Eye (tissue), 1 donor: ENCODE measurements at regions not wholly inside any gene's neighbourhood (a gene's known extent, or its start where the extent isn't known, plus 50 kb on each side); places are given as distances from the start of the nearest gene placed in this dataset.
"Not testable (repeated sequence)": the region's sequence is repeated elsewhere in the genome, so short reads cannot be mapped to it uniquely, and the experiment has no call there.

Source experiments
- DNase-seq: peaks from one replicate; pipeline ENCODE4 v3.0.0-alpha.2; 2015

DNA sequence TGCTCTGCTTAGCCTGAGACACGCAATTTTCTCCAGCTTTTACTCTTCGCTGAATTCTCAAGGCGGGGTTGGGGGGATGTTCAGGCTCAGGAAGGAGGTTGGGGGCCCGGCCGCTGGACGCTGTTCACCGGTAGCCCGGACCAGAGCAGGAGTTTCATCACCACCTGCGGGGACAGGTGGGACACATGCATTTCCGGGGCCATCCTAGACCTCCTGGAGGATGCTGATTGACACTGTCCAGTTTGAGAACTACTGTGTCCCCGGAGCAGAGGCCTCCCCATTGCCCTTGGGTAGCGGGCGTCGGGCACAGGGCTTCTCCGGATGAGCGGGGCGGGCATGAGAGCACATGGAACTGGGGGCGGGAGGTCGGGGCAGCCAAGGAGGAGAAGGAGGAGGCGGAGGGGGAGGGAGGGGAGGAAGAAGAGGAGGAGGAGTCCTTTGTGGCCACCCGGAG is 144.0 kb upstream of the GRK3 start:
- peak; percentile 29 for DNase-seq

DNA sequence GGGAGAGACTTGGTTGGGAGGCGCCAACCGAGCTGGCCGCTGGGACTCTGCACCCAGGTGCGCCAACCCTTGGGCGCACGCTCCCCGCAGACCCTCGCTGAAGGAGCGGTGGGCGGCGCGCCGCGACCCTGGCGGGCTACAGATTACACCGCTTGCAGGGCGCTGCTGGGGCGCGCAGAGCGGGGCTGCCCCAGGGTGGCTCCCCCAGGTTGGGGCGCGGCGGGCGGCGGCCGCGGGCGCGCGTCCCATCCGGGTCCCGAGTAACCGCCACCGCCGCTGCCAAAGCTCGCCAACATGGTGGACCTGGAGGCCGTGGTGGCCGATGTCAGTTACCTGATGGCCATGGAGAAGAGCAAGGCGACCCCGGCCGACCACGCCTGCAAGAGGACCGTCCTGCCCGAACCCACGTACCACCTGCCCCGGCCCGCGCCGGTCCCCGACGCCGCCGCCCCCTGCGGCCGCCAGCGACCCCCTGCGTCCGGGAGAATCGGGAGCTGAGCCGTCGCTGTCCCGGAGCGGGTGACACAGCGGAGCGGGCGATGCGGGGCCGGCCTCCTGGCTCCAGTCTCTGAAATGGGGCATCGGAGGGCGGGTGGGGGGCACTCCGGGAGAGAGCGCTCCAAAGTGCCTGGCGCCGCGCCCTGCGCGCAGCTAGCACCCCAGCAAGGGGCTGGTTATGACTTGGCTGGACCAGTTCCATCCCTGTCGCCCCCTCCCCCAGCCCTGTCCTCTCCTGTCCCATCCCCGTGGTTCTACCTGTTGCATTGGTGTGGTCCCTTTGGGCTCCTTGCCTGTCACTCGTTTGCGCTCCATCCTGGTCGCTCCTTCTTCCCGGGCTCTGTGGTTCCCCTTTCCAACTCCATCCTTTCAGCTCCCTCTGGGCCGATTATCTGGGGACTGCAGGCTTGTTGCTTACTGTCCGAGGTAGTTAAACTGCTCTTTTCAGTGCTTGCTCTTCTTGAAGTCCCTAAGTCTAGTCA is 143.3 kb upstream of the GRK3 start:
- peak; percentile 51 for DNase-seq

DNA sequence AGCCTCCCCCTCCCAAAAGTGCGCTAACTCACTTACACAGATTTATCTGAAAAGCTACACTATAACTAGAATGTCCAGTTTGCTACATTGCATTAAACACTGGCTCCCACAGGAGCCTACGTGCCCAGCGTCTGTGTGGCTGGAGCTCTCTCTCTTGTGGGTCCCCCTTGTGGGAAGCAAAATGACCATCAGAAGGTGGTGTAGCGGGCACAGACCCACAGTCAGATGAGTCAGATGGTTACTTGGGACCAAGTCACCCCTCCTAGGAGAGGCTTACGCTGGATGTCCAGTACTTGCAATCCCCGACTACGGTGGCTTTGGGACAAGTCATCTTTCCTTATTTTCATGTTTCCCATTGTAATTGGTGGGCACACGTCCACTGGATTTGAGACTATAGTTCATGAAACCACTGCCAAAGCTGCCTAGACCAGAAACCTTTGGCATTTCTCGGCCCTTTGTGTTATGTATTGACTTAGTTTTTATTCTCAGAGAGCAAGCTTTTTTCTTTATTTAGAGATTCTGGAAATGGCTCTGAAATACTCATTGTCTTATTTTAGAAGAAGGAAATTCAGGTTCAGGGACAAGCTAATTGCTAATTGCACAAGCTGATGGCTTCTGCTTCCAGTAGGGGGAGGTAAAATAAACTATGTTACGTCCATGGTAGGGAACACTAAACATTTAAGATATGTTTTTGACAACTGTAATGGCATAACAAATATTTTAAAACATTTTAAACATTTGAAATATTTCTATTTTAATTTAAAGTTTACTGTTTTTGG is 137.8 kb upstream of the GRK3 start:
- DNase-seq: not testable (repeated sequence)

DNA sequence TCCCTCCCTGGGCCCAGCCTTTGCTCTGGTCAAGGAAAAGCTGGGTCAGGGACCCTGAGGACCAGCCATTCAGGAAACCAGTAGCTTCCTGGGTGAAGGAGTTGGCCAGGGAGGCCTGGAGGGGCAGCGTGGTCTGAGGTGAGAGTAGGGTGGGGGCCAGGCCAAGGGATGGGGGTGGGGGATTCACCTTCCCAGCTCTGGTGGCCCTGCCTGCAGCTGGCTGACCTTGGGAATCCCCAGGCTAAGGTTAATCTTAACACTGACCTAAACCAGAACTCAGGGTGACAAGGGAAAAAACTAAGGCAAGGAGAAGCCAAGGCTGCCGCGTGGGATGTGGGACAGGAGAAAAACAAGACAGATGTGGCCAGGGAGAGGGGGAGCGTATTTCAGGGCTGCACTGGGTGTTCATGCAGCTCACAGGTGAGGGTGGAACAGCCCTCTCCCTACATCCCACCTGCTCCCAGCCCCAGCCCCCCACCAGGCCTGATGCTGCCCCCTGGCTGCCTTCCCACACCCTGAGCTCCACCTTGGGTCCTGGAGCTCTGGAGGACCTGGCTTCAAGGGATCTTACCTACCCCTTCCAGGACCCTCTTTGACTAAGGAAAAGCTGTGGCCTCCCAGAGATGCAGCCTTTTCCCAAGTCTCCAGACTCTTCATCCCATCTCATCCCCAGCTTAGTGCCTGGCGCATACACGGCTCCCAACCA is 132.7 kb upstream of the GRK3 start:
- not testable (repeated sequence) for DNase-seq

DNA sequence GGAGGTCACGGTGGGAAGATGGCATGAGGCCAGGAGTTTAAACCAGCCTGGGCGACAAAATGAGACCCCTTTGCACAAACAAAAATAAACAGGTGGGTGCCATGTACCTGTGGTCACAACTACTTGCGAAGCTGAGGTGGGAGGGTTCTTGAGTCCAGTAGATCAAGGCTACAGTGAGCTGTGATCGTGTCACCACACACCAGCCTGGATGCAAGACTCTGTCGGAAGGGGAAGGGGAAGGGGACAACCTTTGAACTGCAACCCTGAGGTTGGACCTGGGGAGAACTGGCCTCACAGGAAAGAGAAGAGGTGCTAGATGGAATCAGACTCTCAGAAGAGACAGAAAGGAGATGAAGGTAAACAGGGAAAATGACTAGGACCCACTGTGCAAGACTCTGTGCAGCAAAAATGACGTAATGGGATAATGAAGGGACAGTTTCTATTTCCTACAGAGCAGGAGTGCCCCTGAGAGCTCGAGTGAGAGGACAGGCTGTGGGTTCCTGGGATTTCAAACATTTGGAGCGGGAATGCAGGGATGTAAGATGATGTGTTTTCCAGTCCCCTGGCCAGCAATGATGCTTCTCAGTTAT is 131.0 kb upstream of the GRK3 start:
- DNase-seq: not testable (repeated sequence)

DNA sequence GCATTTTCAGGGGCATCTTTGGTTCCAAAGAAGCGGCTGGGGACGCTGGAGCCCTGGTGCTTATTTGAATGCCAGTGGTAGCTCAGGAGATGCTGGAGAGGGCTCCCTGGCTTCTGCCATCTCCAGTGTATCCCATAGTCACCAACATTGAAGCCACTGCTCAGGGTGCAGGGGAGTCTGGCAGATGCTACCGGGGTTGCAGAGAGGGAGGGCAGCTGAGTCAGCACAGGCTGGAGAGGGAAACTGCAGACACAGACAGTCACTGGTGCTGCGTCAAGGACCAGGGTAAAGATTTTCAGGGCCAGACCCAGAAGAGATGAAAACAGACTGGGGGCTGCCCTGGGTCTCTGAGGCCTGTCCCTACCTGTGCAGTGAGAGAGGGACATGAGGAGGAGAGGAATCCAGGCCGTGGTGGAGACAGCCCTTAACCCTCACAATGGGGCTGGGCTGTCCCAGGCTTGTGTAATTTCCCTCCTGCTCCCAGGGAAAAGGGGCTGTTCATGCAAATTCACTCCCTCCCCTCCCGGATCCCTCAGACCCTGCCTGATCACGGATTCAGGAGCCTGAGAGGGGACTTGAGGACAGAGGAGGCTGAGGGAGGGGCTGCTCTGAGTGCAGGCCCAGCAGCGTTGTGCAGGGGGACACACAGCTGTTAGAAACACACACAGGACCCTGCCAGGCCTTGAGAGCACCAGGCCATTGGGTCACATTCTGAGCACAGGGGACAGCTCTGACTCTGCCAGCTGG is 126.9 kb upstream of the GRK3 start:
- DNase-seq: peak; percentile 16

DNA sequence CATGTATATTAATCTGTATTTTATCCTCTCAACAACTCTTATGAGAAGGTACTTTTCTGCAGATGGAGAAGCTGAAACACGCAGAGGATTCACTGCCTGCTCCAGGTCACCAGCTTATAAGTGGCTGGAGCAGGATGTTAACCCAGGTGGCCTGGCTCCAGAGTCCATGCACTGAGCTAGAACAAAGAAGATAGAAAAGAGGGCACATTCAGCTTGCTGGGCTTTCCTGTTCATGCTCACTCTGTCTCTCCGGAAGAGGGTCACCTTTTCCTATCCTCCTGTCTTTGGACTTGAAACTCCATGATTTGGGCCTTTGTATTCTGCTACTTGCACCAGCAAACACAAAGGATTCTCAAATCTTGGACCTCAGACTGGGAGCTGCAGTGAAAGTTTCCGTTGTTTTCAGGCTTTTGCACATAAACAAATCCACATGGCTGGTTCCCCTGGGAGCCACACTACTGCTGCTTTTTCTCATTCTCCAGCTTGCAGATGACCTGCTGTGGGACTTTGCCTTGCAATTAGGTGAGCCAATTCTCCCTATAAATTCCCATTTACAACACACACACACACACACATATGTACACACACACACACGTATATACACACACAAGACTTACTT is 117.3 kb upstream of the GRK3 start:
- peak; percentile 32 for DNase-seq

DNA sequence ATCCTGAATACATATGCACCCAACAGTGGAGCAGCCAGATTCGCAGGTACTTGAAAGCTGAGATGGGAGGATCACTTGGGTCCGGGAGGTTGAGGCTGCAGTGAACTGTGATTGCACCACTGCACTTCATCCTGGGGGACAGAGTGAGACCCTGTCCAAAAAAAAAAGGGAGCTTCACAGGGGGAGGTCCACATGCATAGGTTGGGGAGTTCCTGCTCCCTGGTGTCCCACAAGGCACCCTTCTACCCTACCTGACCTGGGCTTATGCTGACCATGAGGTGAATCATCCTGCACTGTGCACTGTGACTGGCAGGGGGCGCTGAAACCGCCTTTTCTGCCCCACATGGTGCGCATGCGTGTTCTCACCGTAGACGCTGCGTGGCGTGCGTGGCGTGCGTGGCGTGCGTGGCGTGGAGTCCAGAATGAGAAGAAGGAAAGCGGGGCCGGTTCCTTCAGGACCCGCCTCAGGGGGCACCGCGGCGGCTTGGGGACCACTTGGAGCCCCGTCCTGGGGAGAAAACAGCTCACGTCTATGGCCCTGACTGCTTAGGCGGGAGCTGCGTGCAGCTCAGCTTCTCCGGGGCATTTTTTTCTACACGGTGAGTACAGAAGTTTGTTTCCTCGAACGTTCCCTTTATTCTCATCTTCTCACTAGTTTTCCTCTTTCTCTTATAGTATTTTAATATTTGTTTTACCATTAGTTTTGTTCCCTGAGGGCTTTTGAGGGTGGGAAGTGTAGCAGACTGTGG is 116.6 kb upstream of the GRK3 start:
- DNase-seq: peak; percentile 96

DNA sequence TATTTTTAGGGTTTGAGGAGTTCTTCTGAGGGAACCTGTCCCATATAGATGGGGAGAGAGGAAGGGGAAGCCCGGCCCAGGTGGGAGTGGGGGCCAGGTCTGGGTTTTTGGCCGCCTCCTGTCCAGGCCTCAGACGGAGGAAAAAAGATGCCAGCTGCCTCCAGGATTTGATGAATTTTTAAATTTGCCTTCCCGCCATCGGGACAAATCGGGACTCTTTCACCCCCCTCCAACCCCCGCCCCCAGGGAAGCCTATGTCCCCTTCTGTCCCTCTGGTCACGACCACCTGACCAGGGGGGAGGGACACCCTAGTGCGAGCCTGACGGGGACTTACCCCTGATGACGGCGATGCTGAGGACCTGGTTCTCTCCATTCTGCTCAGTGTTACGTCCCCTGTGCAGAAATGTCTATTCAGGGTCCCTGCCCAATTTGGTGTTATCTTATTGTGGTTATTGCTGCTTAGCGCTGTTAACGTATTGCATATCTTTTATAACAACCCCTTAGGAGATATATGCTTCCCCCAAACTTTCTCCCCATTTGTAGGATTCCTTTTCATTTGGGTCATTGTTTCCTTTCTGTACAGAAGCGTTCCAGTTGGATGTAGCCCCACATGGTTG is 115.9 kb upstream of the GRK3 start:
- peak; percentile 23 for DNase-seq

DNA sequence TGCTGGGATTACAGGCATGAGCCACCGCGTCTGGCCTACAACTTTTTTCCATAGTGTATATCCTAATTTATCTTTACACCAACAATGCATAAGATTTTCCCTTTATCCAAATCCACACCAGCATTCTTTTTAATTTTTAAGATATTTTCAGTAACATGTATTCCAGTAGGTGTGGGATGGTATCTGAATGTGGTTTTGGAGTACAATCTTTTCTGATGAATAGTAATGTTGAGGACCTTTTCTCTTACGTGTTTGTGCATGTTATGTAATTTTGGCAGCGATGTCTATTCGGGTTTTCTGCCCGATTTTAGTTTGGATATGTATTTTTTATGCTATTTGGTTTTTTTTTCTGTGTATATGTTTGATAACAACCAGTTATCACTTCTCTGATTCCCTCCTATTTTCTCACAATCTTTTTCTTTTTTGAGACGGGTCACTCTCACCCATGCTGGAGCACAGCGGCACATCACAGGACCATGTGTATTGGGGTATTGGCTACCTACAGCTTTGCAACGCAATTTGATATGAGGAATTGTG is 114.6 kb upstream of the GRK3 start:
- DNase-seq: no peak

DNA sequence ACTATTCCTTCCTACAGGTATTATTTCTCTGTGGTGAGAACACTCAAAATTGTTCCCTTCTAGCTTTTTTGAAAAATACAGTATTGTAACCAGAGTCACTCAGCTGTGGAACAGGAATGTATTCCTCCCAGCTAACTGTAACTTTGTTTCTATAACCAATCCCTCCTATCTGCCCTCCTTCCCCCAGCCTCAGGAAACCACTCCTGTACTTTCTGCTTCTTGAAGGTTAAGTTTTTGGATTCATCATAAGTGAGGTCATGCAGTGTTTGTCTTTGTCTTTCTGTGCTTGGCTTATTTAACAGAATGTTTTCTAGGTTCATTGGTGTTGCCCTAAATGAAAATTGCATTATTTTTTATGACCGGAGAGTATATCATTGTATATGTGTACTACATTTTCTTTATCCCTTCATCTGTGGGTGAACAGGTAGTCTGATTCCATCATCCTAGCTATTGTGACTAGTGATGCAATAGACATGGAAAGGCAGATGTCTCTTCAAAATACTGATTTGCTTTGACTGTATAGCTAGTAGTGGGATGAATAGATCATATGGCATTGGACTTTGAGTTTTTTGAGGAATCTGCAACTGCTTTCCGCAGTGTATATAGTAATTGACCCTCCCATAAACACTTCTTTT is 112.9 kb upstream of the GRK3 start:
- DNase-seq: no peak

DNA sequence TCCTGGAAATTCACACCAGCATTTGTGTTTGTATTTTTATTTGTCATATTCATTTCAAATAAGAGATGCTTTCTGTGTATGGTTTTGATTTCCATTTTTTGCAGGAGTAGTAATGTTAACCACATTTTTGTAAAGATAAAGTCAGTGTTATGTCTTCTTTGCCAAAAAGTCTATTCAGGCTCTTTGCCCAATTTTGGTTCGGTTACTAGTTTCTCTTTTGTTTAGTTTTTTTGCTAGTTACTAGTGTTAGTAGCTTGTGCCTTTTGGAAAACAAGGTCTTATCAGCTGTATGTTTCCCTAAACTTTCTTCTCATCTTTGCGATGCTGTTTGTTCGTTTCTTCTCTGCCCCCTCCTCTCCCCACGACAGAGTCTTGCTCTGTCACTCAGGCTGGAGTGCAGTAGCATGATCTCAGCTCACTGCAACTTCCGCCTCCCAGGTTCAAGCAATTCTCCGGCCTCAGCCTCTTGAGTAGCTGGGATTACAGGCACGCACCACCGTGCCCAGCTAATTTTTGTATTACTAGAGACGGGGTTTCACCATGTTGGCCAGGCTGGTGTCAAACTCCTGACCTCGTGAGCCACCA is 112.3 kb upstream of the GRK3 start:
- DNase-seq: peak; percentile 8

DNA sequence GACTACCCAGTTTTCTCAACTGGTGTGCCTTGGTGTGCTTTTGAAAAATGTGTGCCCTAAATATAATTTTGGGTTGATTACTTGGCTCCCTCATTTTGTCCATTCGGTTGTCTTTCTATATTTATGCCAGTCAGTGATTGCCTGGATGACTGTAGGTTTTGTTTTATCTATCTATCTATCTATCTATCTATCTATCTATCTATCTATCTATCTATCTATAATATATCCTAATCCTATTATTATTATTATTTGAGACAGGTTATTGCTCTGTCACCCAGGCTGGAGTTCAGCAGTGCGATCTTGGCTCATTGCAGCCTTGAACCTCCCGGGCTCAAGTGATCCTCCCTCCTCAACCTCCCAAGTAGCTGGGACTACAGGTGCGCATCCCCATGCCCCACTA is 111.4 kb upstream of the GRK3 start:
- DNase-seq: no peak

DNA sequence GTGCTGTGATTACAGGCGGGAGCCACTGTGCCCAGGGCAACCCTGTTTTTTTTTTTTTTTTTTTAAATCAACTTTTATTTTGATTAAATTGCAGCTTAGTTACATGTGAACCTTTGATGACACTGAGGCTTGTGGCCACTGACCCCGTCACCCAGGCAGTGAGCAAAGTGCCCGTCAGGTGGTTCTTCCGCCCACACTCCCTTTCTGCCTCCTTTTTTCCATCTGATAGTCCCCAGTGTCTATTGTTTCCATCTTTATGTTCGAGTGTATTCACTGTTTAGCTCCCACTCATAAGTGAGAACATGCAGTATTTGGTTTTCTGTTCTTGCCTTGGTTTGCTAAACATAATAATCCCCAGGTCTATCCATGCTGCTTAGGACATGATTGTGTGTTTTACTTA is 110.9 kb upstream of the GRK3 start:
- no peak for DNase-seq

DNA sequence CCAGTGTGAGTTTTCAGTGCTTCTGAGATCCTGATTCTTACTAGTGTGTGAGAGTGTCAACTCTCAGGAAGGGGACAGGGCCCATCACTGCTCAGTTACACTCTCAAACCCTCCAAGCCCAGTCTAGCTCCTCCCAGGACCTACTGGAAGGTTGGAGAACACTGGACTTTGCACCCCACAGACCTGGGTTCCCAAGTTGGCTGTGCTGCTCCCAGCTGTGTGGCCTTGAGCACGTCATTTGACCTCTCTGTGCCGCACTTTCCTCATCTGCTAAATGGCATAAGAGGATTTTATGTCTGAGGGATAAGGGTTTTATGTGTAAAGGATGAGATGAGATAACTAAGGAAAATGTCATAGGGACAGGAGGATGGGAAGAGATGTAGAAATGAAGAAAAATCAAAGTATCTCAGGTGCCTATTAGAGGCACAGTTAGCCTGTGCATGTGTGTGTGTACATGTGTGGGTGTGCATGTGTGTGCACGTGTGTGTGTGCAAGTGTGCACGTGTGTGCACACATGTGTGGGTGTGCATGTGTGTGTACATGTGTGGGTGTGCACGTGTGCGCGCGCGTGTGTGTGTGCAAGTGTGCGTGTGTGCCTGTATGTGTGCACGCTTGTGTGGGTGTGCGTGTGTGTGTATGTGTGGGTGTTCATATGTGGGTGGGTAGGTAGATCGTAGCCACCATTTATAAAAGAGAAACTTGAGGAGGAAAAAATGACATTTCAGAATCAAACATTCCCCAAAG is 108.0 kb upstream of the GRK3 start:
- not testable (repeated sequence) for DNase-seq

DNA sequence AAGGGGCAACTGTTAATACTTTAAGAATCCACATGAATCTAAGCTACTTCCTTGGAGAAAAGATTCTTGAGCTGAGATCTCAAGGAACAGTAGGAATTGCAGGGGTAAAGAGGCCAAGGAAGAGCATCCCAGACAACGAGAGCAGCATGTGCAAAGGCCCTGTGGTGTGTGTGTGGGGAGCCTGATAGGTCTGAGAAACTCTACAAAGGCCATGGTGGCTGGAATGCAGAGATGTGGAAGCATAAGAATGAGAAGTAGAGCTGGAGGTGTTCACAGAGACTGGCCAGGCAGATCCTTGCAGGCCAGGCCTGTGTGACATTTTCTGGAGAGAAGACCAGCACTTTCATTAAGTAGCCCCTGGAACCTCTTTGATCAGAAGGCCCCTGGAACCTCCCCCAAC is 105.8 kb upstream of the GRK3 start:
- not testable (repeated sequence) for DNase-seq

DNA sequence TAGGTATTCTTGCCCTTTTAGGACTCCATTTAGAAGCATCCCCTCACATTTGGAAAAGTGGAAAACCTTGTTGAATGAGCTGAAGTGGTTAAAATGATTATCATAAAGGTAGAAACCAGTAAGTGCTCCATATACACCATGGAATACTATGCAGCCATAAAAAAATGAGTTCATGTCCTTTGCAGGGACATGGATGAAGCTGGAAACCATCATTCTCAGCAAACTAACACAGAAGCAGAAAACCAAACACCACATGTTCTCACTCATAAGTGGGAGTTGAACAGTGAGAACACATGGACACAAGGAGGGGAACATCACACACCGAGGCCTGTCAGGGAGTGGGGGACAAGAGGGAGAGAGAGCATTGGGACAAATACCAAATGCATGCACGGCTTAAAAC is 103.8 kb upstream of the GRK3 start:
- DNase-seq: not testable (repeated sequence)

DNA sequence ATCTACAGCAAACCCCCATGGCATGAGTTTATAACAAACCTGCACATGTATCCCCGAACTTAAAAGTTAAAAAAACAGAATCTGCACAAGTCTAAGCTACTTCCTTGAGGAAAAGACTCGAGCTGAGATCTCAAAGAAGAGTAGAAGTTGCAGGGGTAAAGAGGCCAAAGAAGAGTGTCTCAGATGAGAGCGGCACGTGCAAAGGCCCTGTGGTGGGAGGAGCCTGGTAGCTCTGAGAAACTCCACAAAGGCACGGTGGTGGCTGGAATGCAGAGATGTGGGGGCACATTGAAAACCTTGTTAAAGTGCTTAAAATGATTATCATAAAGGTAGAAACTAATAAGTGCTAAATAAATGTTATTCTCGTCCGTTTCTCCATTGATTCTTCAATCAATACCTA is 103.2 kb upstream of the GRK3 start:
- no peak for DNase-seq
